ENCODE measurements at regions not wholly inside any gene's neighbourhood (a gene's known extent, or its start where the extent isn't known, plus 50 kb on each side); places are given as distances from the start of the nearest gene placed in this dataset.

DNA sequence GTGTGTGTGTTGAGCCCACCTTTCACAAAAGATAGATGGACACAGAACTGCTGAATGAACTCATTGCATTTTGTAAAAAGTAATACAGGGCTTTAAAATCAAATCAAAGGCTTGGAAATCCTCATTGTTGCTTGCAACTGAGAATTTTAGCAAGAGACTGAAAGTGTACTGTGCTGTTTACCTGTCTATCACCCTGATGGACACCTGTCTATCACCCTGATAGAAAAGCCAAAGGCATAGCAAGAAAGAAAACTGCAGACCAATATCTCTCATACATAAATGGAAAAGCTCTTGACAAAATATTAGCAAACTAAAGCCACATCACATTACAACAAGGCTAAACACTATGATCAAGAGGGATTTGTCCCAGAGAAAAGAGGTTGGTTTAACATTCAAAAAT is 107.5 kb upstream of the TMEM18 start:
- intact Hi-C loops (cut with DNase I; ENCODE audit: low total_unique reads), result no loop called here
- TF ChIP-seq, protein P1, sequence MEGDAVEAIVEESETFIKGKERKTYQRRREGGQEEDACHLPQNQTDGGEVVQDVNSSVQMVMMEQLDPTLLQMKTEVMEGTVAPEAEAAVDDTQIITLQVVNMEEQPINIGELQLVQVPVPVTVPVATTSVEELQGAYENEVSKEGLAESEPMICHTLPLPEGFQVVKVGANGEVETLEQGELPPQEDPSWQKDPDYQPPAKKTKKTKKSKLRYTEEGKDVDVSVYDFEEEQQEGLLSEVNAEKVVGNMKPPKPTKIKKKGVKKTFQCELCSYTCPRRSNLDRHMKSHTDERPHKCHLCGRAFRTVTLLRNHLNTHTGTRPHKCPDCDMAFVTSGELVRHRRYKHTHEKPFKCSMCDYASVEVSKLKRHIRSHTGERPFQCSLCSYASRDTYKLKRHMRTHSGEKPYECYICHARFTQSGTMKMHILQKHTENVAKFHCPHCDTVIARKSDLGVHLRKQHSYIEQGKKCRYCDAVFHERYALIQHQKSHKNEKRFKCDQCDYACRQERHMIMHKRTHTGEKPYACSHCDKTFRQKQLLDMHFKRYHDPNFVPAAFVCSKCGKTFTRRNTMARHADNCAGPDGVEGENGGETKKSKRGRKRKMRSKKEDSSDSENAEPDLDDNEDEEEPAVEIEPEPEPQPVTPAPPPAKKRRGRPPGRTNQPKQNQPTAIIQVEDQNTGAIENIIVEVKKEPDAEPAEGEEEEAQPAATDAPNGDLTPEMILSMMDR (IDR thresholded peaks at IDR 0.05), result no peak
- no peak for TF ChIP-seq POLR2AphosphoS5 (IDR thresholded peaks at IDR 0.05)
- TF ChIP-seq EP300 (IDR thresholded peaks at IDR 0.05), result no peak
- TF ChIP-seq POLR2A (IDR thresholded peaks at IDR 0.05), result no peak

DNA sequence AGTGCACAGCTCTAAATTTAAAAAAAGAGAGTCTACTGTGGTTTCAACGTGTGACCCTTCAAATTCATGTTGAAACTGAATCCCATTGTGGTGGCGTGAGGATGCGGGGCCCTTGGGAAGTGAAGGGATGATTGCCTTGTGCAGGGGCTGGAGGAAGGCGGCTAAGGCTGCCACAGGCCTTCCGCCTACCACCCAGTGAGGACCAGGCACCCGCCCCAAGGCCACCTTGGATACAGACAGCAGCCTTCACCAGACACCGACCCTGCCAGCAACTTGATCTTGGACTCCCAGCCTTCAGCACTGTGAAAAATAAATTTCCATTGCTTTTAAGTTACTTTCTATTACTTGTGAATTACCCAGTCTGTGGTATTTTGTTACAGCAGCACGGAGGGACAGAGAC is 103.4 kb upstream of the TMEM18 start:
- Histone ChIP-seq H3K4me3 (no peak overlapping the region), H3K27me3 (peaks cover 0 to 9% (median 0%) of the 10 kb centered on the region in 3 donors), H3K36me3 (no peaks in the 10 kb centered on the region), H3K27ac (no peak overlapping the region), H3K9me3 (no peaks in the 10 kb centered on the region), H3K4me1 (no peaks in the 10 kb centered on the region)
- intact Hi-C loops (cut with DNase I; ENCODE audit: low total_unique reads), result no loop called here
- WGBS, 5 donors, result 83 to 95% (median 92%) methylated on average over 6 to 8 of the region's 8 CpGs
- no peak for DNase-seq
- TF ChIP-seq EP300 (IDR thresholded peaks at IDR 0.05) (no peak), POLR2AphosphoS5 (IDR thresholded peaks at IDR 0.05) (no peak), POLR2A (IDR thresholded peaks at IDR 0.05) (no peak)
- TF ChIP-seq, protein P1 (IDR thresholded peaks at IDR 0.05), result no peak

More for the DNA sequence above, 107.5 kb upstream of the TMEM18 start:
- H3K36me3 ChIP-seq, result no peaks in the 10 kb centered on the region
- H3K27ac ChIP-seq, result no peak overlapping the region
- H3K4me3 ChIP-seq, result no peak overlapping the region
- no peaks in the 10 kb centered on the region for H3K4me1 ChIP-seq
- peaks cover 0 to under 1% (median 0%) of the 10 kb centered on the region in 4 donors for H3K9me3 ChIP-seq
- H3K27me3 ChIP-seq, result no peaks in the 10 kb centered on the region
- DNase-seq, result no peak

DNA sequence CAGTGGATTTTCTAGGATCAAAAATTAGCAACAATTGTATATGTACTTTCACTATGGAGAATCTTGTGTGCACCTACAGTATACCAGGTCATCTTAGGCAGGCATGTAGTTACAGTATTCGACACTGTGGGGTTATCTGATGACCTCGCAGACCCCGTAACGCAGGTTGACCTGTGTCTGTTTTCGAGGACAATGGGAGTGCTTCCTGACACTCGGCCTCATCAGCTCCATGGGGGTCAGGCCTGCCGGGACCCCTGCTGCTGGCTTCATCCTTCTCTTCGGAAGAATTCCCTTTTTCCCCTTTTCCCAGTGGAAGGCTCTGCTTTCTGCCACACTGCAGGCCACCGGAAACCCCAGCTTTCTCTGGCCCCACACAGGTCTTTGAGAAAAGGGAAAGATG is 102.8 kb upstream of the TMEM18 start:
- H3K27ac ChIP-seq, result no peak overlapping the region
- no peaks in the 10 kb centered on the region for H3K4me1 ChIP-seq
- no peak for DNase-seq
- 67 to 80% (median 70%) methylated on average over 9 of the region's 9 CpGs for WGBS, 5 donors
- intact Hi-C loops (cut with DNase I; ENCODE audit: low total_unique reads), result no loop called here
- no peak for TF ChIP-seq EP300 (IDR thresholded peaks at IDR 0.05)
- TF ChIP-seq, protein P1 (IDR thresholded peaks at IDR 0.05), result no peak
- no peak for TF ChIP-seq POLR2AphosphoS5 (IDR thresholded peaks at IDR 0.05)
- no peak for TF ChIP-seq POLR2A (IDR thresholded peaks at IDR 0.05)
- H3K4me3 ChIP-seq, result no peak overlapping the region
- H3K36me3 ChIP-seq, result no peaks in the 10 kb centered on the region
- peaks cover 0 to 9% (median 0%) of the 10 kb centered on the region in 3 donors for H3K27me3 ChIP-seq
- no peaks in the 10 kb centered on the region for H3K9me3 ChIP-seq

DNA sequence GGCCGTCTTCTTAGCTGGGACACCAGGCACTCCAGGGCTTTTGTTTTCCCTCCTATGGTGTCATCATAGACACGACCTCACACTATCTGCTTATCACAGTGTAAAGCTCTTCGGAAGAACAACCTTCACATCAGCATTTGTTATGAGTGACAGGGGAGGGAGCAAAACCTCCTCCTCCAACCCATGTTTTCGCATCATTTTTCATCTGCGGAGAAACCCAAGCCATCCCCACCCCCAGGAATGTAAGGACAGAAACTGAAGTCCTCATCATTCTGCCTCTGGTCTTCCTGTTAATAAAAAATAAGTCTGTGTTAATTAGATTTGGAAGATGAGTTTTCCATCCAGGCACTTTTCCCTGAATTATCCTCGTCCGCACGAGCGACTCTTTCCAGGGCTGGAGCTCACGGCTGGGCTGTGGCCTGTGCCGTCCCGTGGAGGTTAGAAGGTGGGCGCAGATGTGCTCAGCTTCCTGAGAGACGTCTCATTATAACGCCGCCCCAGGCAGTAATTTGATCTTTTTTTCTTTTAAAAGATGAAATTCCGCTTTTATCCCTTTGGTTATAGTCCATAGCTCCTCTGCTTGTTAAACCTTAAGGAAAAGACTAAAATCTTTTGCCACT is 101.6 kb upstream of the TMEM18 start:
- whole genome bisulfite sequencing, 5 donors, result 71 to 77% (median 75%) methylated on average over 17 of the region's 17 CpGs
- intact Hi-C loops (cut with DNase I; ENCODE audit: low total_unique reads), result no loop called here
- H3K4me3 ChIP-seq, result no peak overlapping the region

More for the DNA sequence above, 101.6 kb upstream of the TMEM18 start:
- no peak for DNase-seq
- H3K4me1 ChIP-seq, result no peaks in the 10 kb centered on the region
- H3K27ac ChIP-seq, result no peak overlapping the region
- H3K27me3 ChIP-seq, result peaks cover 0 to 14% (median 0%) of the 10 kb centered on the region in 3 donors
- TF ChIP-seq POLR2AphosphoS5 (IDR thresholded peaks at IDR 0.05) (no peak), EP300 (IDR thresholded peaks at IDR 0.05) (no peak), POLR2A (IDR thresholded peaks at IDR 0.05) (no peak)
- TF ChIP-seq, protein P1 (IDR thresholded peaks at IDR 0.05), result no peak
- H3K9me3 ChIP-seq, result no peaks in the 10 kb centered on the region
- H3K36me3 ChIP-seq, result no peaks in the 10 kb centered on the region

Data from stomach (tissue), 8 donors.